ENCODE measurements at regions not wholly inside any gene's neighbourhood (a gene's known extent, or its start where the extent isn't known, plus 50 kb on each side); places are given as distances from the start of the nearest gene placed in this dataset.

GRCh38 chr22:48663297-48663696 is 1164.4 kb downstream of the BRD1 start:
- TF ChIP-seq ZNF416 (tag by site-specific recombination; IDR thresholded peaks at IDR 0.05): no peak
- TF ChIP-seq, protein P1, sequence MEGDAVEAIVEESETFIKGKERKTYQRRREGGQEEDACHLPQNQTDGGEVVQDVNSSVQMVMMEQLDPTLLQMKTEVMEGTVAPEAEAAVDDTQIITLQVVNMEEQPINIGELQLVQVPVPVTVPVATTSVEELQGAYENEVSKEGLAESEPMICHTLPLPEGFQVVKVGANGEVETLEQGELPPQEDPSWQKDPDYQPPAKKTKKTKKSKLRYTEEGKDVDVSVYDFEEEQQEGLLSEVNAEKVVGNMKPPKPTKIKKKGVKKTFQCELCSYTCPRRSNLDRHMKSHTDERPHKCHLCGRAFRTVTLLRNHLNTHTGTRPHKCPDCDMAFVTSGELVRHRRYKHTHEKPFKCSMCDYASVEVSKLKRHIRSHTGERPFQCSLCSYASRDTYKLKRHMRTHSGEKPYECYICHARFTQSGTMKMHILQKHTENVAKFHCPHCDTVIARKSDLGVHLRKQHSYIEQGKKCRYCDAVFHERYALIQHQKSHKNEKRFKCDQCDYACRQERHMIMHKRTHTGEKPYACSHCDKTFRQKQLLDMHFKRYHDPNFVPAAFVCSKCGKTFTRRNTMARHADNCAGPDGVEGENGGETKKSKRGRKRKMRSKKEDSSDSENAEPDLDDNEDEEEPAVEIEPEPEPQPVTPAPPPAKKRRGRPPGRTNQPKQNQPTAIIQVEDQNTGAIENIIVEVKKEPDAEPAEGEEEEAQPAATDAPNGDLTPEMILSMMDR (tag by site-specific recombination; IDR thresholded peaks at IDR 0.05): no peak
- TF ChIP-seq, protein P2, sequence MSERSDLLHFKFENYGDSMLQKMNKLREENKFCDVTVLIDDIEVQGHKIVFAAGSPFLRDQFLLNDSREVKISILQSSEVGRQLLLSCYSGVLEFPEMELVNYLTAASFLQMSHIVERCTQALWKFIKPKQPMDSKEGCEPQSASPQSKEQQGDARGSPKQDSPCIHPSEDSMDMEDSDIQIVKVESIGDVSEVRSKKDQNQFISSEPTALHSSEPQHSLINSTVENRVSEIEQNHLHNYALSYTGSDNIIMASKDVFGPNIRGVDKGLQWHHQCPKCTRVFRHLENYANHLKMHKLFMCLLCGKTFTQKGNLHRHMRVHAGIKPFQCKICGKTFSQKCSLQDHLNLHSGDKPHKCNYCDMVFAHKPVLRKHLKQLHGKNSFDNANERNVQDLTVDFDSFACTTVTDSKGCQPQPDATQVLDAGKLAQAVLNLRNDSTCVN (tag by site-specific recombination; optimal IDR thresholded peaks at IDR 0.05): no peak
- no peak for TF ChIP-seq ZNF514 (tag by site-specific recombination; IDR thresholded peaks at IDR 0.05)
- TF ChIP-seq, protein P3, sequence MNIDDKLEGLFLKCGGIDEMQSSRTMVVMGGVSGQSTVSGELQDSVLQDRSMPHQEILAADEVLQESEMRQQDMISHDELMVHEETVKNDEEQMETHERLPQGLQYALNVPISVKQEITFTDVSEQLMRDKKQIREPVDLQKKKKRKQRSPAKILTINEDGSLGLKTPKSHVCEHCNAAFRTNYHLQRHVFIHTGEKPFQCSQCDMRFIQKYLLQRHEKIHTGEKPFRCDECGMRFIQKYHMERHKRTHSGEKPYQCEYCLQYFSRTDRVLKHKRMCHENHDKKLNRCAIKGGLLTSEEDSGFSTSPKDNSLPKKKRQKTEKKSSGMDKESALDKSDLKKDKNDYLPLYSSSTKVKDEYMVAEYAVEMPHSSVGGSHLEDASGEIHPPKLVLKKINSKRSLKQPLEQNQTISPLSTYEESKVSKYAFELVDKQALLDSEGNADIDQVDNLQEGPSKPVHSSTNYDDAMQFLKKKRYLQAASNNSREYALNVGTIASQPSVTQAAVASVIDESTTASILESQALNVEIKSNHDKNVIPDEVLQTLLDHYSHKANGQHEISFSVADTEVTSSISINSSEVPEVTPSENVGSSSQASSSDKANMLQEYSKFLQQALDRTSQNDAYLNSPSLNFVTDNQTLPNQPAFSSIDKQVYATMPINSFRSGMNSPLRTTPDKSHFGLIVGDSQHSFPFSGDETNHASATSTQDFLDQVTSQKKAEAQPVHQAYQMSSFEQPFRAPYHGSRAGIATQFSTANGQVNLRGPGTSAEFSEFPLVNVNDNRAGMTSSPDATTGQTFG (tag by site-specific recombination; IDR thresholded peaks at IDR 0.05; ENCODE audit: borderline replicate concordance): no peak
- TF ChIP-seq, protein P4, sequence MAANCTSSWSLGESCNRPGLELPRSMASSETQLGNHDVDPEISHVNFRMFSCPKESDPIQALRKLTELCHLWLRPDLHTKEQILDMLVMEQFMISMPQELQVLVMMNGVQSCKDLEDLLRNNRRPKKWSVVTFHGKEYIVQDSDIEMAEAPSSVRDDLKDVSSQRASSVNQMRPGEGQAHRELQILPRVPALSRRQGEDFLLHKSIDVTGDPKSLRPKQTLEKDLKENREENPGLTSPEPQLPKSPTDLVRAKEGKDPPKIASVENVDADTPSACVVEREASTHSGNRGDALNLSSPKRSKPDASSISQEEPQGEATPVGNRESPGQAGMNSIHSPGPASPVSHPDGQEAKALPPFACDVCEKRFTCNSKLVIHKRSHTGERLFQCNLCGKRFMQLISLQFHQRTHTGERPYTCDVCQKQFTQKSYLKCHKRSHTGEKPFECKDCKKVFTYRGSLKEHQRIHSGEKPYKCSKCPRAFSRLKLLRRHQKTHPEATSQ (tag by site-specific recombination; IDR thresholded peaks at IDR 0.05): no peak
- TF ChIP-seq ZNF423 (tag by site-specific recombination; IDR thresholded peaks at IDR 0.05): no peak
